ENCODE measurements at regions not wholly inside any gene's neighbourhood (a gene's known extent, or its start where the extent isn't known, plus 50 kb on each side); places are given as distances from the start of the nearest gene placed in this dataset.
A peak's percentile ranks its signal among the peaks of the same experiment; 100 is the strongest.
"Not testable (repeated sequence)": the region's sequence is repeated elsewhere in the genome, so short reads cannot be mapped to it uniquely, and the experiment has no call there.

DNA sequence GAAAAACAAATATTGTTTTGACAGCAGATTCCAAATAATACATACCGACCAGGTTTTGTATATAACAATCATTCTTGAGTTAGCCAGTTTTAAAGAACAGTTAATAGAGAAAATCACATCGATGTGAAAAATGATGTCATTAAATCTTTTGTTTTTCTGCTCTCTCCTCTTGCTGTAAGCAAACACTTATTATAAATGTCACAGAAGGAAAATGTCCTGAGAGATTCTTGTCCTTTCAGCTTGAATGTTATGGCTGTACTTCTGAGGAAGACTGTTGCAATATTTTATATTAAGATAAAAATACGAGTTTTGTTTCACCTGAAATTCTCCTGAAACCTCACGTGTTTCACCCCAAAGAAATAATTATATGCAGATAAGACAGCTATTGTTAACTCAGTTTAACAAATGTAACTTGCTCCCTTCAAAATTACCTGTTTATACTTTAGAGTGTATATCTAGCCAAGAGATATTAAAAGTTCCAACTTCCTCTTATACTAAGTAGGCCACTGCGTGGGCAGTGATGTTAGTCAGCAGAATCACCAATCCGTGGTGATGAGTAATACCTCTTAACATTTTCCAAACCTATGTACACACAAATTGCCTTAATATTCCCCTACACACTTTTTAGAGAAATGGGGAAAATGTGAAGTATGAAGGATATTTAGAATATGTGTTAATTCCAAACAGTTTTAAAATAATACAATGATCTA, 1111.4 kb upstream of the CITED2 start:
- Histone ChIP-seq H3K27me3 (ENCODE audit: insufficient read depth, low read length) (no peaks in the 10 kb centered on the region), H3K9me3 (ENCODE audit: low read length) (peaks cover 3% of the 10 kb centered on the region), H2AFZ (ENCODE audit: low read depth, low read length) (no peak overlapping the region), H3K4me1 (ENCODE audit: insufficient read depth, low read length) (peaks cover 13% of the 10 kb centered on the region), H3K4me3 (ENCODE audit: low read length) (no peak overlapping the region), H3K36me3 (ENCODE audit: insufficient read depth, low read length) (no peaks in the 10 kb centered on the region)

DNA sequence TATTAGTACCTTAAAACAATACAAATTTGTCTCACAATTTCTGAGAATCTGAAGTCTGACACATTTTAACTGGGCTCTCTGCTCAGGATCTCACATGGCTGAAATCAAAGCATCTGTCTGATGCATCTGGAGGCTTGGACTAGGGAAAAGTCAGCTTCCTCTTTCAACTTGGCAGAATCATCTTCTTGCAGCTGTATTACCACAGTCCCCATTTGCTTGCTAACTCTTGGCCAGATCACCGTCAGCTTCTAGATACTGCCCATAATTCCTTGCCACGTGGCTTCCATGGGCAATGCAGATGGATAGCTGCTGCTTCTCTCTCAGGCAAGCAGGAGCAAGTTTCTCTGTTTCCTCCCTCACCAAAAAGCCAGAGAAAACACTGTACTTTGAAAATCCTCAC, 1106.4 kb upstream of the CITED2 start:
- H3K4me3 ChIP-seq (ENCODE audit: low read length), result no peak overlapping the region
- no peaks in the 10 kb centered on the region for H3K27me3 ChIP-seq (ENCODE audit: insufficient read depth, low read length)
- no peaks in the 10 kb centered on the region for H3K9me3 ChIP-seq (ENCODE audit: low read length)
- no peak overlapping the region for H2AFZ ChIP-seq (ENCODE audit: low read depth, low read length)
- no peaks in the 10 kb centered on the region for H3K36me3 ChIP-seq (ENCODE audit: insufficient read depth, low read length)
- peaks cover 3% of the 10 kb centered on the region for H3K4me1 ChIP-seq (ENCODE audit: insufficient read depth, low read length)

- Histone ChIP-seq H3K27me3 (ENCODE audit: insufficient read depth, low read length) (no peaks in the 10 kb centered on the region), H3K36me3 (ENCODE audit: insufficient read depth, low read length) (no peaks in the 10 kb centered on the region), H3K4me1 (ENCODE audit: insufficient read depth, low read length) (no peaks in the 10 kb centered on the region), H3K9me3 (ENCODE audit: low read length) (no peaks in the 10 kb centered on the region), H2AFZ (ENCODE audit: low read depth, low read length) (no peak overlapping the region), H3K4me3 (ENCODE audit: low read length) (no peak overlapping the region)
These were observed 1104.2 kb upstream of the CITED2 start for GRCh38 chr6:140478631-140479030.

GRCh38 chr6:140475086-140475485, 1100.6 kb upstream of the CITED2 start:
- H2AFZ ChIP-seq (ENCODE audit: low read depth, low read length), result peak overlapping the region; percentile 9
- no peaks in the 10 kb centered on the region for H3K27me3 ChIP-seq (ENCODE audit: insufficient read depth, low read length)
- H3K4me1 ChIP-seq (ENCODE audit: insufficient read depth, low read length), result no peaks in the 10 kb centered on the region
- no peaks in the 10 kb centered on the region for H3K9me3 ChIP-seq (ENCODE audit: low read length)
- H3K4me3 ChIP-seq (ENCODE audit: low read length), result no peak overlapping the region
- no peaks in the 10 kb centered on the region for H3K36me3 ChIP-seq (ENCODE audit: insufficient read depth, low read length)

GRCh38 chr6:140464720-140465119, 1090.3 kb upstream of the CITED2 start:
- H3K27me3 ChIP-seq (ENCODE audit: insufficient read depth, low read length), result no peaks in the 10 kb centered on the region
- H3K36me3 ChIP-seq (ENCODE audit: insufficient read depth, low read length), result no peaks in the 10 kb centered on the region
- H3K4me3 ChIP-seq (ENCODE audit: low read length), result no peak overlapping the region

GRCh38 chr6:140463312-140463710, 1088.9 kb upstream of the CITED2 start:
- H2AFZ ChIP-seq (ENCODE audit: low read depth, low read length), result no peak overlapping the region
- no peaks in the 10 kb centered on the region for H3K36me3 ChIP-seq (ENCODE audit: insufficient read depth, low read length)

More at GRCh38 chr6:140464720-140465119, 1090.3 kb upstream of the CITED2 start:
- Histone ChIP-seq H3K4me1 (ENCODE audit: insufficient read depth, low read length) (peaks cover 8% of the 10 kb centered on the region), H3K9me3 (ENCODE audit: low read length) (no peaks in the 10 kb centered on the region), H2AFZ (ENCODE audit: low read depth, low read length) (no peak overlapping the region)

GRCh38 chr6:140462453-140463311, 1088.2 kb upstream of the CITED2 start:
- no peaks in the 10 kb centered on the region for H3K27me3 ChIP-seq (ENCODE audit: insufficient read depth, low read length)
- no peak overlapping the region for H2AFZ ChIP-seq (ENCODE audit: low read depth, low read length)
- H3K4me1 ChIP-seq (ENCODE audit: insufficient read depth, low read length), result peaks cover 8% of the 10 kb centered on the region
- no peaks in the 10 kb centered on the region for H3K9me3 ChIP-seq (ENCODE audit: low read length)
- no peaks in the 10 kb centered on the region for H3K36me3 ChIP-seq (ENCODE audit: insufficient read depth, low read length)
- no peak overlapping the region for H3K4me3 ChIP-seq (ENCODE audit: low read length)

More at GRCh38 chr6:140463312-140463710, 1088.9 kb upstream of the CITED2 start:
- Histone ChIP-seq H3K9me3 (ENCODE audit: low read length) (no peaks in the 10 kb centered on the region), H3K27me3 (ENCODE audit: insufficient read depth, low read length) (no peaks in the 10 kb centered on the region), H3K4me3 (ENCODE audit: low read length) (no peak overlapping the region), H3K4me1 (ENCODE audit: insufficient read depth, low read length) (peaks cover 8% of the 10 kb centered on the region)

GRCh38 chr6:140462076-140462452, 1087.6 kb upstream of the CITED2 start:
- H3K4me3 ChIP-seq (ENCODE audit: low read length), result no peak overlapping the region
- peaks cover 8% of the 10 kb centered on the region for H3K4me1 ChIP-seq (ENCODE audit: insufficient read depth, low read length)
- H3K27me3 ChIP-seq (ENCODE audit: insufficient read depth, low read length), result no peaks in the 10 kb centered on the region
- no peak overlapping the region for H2AFZ ChIP-seq (ENCODE audit: low read depth, low read length)
- no peaks in the 10 kb centered on the region for H3K36me3 ChIP-seq (ENCODE audit: insufficient read depth, low read length)
- no peaks in the 10 kb centered on the region for H3K9me3 ChIP-seq (ENCODE audit: low read length)

GRCh38 chr6:140460267-140460666, 1085.8 kb upstream of the CITED2 start:
- H3K4me1 ChIP-seq (ENCODE audit: insufficient read depth, low read length), result peaks cover 8% of the 10 kb centered on the region
- no peaks in the 10 kb centered on the region for H3K36me3 ChIP-seq (ENCODE audit: insufficient read depth, low read length)
- H3K4me3 ChIP-seq (ENCODE audit: low read length), result no peak overlapping the region
- no peaks in the 10 kb centered on the region for H3K9me3 ChIP-seq (ENCODE audit: low read length)
- no peaks in the 10 kb centered on the region for H3K27me3 ChIP-seq (ENCODE audit: insufficient read depth, low read length)
- no peak overlapping the region for H2AFZ ChIP-seq (ENCODE audit: low read depth, low read length)

GRCh38 chr6:140459209-140459608, 1084.8 kb upstream of the CITED2 start:
- Histone ChIP-seq H3K9me3 (ENCODE audit: low read length) (no peaks in the 10 kb centered on the region), H3K4me3 (ENCODE audit: low read length) (no peak overlapping the region), H3K4me1 (ENCODE audit: insufficient read depth, low read length) (peaks cover 8% of the 10 kb centered on the region), H3K27me3 (ENCODE audit: insufficient read depth, low read length) (no peaks in the 10 kb centered on the region), H2AFZ (ENCODE audit: low read depth, low read length) (no peak overlapping the region), H3K36me3 (ENCODE audit: insufficient read depth, low read length) (no peaks in the 10 kb centered on the region)

- Histone ChIP-seq H3K36me3 (ENCODE audit: insufficient read depth, low read length) (no peaks in the 10 kb centered on the region), H3K9me3 (ENCODE audit: low read length) (no peaks in the 10 kb centered on the region), H3K4me1 (ENCODE audit: insufficient read depth, low read length) (peaks cover 8% of the 10 kb centered on the region), H3K27me3 (ENCODE audit: insufficient read depth, low read length) (no peaks in the 10 kb centered on the region), H3K4me3 (ENCODE audit: low read length) (no peak overlapping the region), H2AFZ (ENCODE audit: low read depth, low read length) (no peak overlapping the region)
These were observed 1071.8 kb upstream of the CITED2 start for GRCh38 chr6:140446241-140446640.

- H3K4me1 ChIP-seq (ENCODE audit: insufficient read depth, low read length), result peaks cover 15% of the 10 kb centered on the region
- H3K9me3 ChIP-seq (ENCODE audit: low read length), result no peaks in the 10 kb centered on the region
- H2AFZ ChIP-seq (ENCODE audit: low read depth, low read length), result no peak overlapping the region
- no peaks in the 10 kb centered on the region for H3K36me3 ChIP-seq (ENCODE audit: insufficient read depth, low read length)
- H3K27me3 ChIP-seq (ENCODE audit: insufficient read depth, low read length), result no peaks in the 10 kb centered on the region
- no peak overlapping the region for H3K4me3 ChIP-seq (ENCODE audit: low read length)
These were observed 1071.1 kb upstream of the CITED2 start for GRCh38 chr6:140445474-140446004.

DNA sequence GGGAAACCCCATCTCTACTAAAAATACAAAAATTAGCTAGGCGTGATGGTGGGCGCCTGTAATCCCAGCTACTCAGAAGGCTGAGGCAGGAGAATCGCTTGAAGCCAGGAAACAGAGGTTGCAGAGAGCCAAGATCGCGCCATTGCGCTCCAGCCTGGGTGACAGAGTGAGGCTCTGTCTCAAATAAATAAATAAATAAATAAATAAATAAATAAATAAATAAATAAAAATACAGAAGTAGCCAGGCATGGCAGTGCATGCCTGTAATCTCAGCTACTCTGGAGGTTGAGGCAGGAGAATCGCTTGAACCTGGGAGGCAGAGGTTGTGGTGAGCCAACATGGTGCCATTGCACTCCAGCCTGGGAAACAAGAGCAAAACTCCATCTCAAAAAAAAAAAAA, 1068.7 kb upstream of the CITED2 start:
- peaks cover 25% of the 10 kb centered on the region for H3K4me1 ChIP-seq (ENCODE audit: insufficient read depth, low read length)
- H3K36me3 ChIP-seq (ENCODE audit: insufficient read depth, low read length); H3K4me3 ChIP-seq (ENCODE audit: low read length); H2AFZ ChIP-seq (ENCODE audit: low read depth, low read length); H3K27me3 ChIP-seq (ENCODE audit: insufficient read depth, low read length); H3K9me3 ChIP-seq (ENCODE audit: low read length): not testable (repeated sequence)

All from neuron (in vitro differentiated cells).